Loucy (cell line): ENCODE measurements at regions not wholly inside any gene's neighbourhood (a gene's known extent, or its start where the extent isn't known, plus 50 kb on each side); places are given as distances from the start of the nearest gene placed in this dataset.

Source experiments
- H2AFZ ChIP-seq: fragments of 200-600 bp; sonication (generic); 2 replicates; pipeline ENCODE4 v1.6.0; 2016; ENCODE audit warnings: antibody characterized with exemption, mild to moderate bottlenecking, low read length, moderate library complexity
- H3F3A ChIP-seq: fragments of 200-600 bp; 2 replicates; pipeline ENCODE4 v1.6.0; 2016; ENCODE audit warnings: antibody characterized with exemption, low read depth, mild to moderate bottlenecking
- H3K27me3 ChIP-seq: fragments of 200-600 bp; sonication (generic); 2 replicates; pipeline ENCODE4 v1.6.1; 2014; ENCODE audit warnings: low read length, mild to moderate bottlenecking; ENCODE audit not compliant: insufficient read depth, poor library complexity, severe bottlenecking
- H3K36me3 ChIP-seq: fragments of 200-600 bp; sonication (generic); 2 replicates; pipeline ENCODE4 v1.6.1; 2016; ENCODE audit warnings: low read length; ENCODE audit not compliant: insufficient read depth
- H3K4me1 ChIP-seq: fragments of 200-600 bp; sonication (generic); 2 replicates; pipeline ENCODE4 v1.5.1; 2014; ENCODE audit warnings: low read length, mild to moderate bottlenecking; ENCODE audit not compliant: insufficient read depth, poor library complexity, severe bottlenecking
- H3K4me2 ChIP-seq: fragments of 200-600 bp; sonication (generic); 2 replicates; pipeline ENCODE4 v1.6.0; 2014; ENCODE audit warnings: antibody characterized with exemption, low read length, low read depth, mild to moderate bottlenecking; ENCODE audit not compliant: poor library complexity, severe bottlenecking
- H3K4me3 ChIP-seq: fragments of 200-600 bp; sonication (generic); 2 replicates; pipeline ENCODE4 v1.5.1; 2014; ENCODE audit warnings: low read length, mild to moderate bottlenecking, mixed read lengths; ENCODE audit not compliant: poor library complexity, severe bottlenecking
- H3K79me2 ChIP-seq: fragments of 200-600 bp; sonication (generic); 2 replicates; pipeline ENCODE4 v1.6.1; 2014; ENCODE audit warnings: low read length; ENCODE audit not compliant: insufficient read depth
- H3K9ac ChIP-seq: fragments of 200-600 bp; sonication (generic); 2 replicates; pipeline ENCODE4 v1.6.0; 2014; ENCODE audit warnings: mild to moderate bottlenecking, low read depth, low read length, moderate library complexity; ENCODE audit not compliant: poor library complexity, severe bottlenecking
- H3K9me2 ChIP-seq: fragments of 200-600 bp; sonication (generic); replicated peaks from 2 replicates; pipeline ENCODE4 v1.6.1; 2016; ENCODE audit warnings: low read depth, low read length, mixed read lengths
- H3K9me3 ChIP-seq: fragments of 200-600 bp; sonication (generic); 2 replicates; pipeline ENCODE4 v1.6.1; 2014; ENCODE audit warnings: mild to moderate bottlenecking, antibody characterized with exemption, low read length, low read depth; ENCODE audit not compliant: insufficient read depth
- H4K20me1 ChIP-seq: fragments of 200-600 bp; sonication (generic); 2 replicates; pipeline ENCODE4 v1.6.0; 2014; ENCODE audit warnings: antibody characterized with exemption, low read length, mild to moderate bottlenecking; ENCODE audit not compliant: insufficient read depth, poor library complexity, severe bottlenecking
- EZH2phosphoT487 ChIP-seq: fragments of 200-600 bp; IDR thresholded peaks from 2 replicates; pipeline ENCODE4 v1.6.1; 2018; ENCODE audit warnings: antibody characterized with exemption, mild to moderate bottlenecking, moderate library complexity, borderline replicate concordance
- TF ChIP-seq, protein P1 (sequence below): fragments of 200-600 bp; sonication (generic); conservative IDR thresholded peaks from 2 replicates; pipeline ENCODE4 v1.5.1; 2014; ENCODE audit warnings: mild to moderate bottlenecking, antibody characterized with exemption, low read length

DNA sequence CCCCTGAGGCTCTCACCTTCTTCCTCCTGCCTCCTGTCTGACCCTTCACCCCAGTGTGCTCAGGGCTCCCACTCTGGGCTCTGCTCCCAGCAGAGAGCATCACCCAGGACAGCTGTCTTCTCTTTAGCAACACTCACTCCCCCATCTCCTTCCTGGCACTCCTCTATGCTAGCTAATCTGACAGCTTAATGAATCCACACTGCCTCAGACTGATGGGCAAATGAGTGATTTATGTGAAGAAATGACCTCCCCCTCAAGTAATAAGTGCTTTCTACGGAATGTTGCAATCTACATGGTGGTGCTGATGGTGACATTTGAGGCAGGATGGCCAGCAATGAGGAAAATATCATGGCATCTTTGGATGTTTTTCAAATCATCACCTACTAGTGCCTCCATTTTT, 83.6 kb downstream of the LSM3 start:
- no peak overlapping the region for H2AFZ ChIP-seq
- TF ChIP-seq, protein P1, sequence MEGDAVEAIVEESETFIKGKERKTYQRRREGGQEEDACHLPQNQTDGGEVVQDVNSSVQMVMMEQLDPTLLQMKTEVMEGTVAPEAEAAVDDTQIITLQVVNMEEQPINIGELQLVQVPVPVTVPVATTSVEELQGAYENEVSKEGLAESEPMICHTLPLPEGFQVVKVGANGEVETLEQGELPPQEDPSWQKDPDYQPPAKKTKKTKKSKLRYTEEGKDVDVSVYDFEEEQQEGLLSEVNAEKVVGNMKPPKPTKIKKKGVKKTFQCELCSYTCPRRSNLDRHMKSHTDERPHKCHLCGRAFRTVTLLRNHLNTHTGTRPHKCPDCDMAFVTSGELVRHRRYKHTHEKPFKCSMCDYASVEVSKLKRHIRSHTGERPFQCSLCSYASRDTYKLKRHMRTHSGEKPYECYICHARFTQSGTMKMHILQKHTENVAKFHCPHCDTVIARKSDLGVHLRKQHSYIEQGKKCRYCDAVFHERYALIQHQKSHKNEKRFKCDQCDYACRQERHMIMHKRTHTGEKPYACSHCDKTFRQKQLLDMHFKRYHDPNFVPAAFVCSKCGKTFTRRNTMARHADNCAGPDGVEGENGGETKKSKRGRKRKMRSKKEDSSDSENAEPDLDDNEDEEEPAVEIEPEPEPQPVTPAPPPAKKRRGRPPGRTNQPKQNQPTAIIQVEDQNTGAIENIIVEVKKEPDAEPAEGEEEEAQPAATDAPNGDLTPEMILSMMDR = no peak
- no peak for TF ChIP-seq EZH2phosphoT487
- no peak overlapping the region for H3K4me3 ChIP-seq
- H3K27me3 ChIP-seq = no peaks in the 10 kb centered on the region
- H3K4me1 ChIP-seq = no peaks in the 10 kb centered on the region
- no peak overlapping the region for H3K4me2 ChIP-seq
- no peaks in the 10 kb centered on the region for H3K36me3 ChIP-seq
- no peaks in the 10 kb centered on the region for H3K9me2 ChIP-seq
- H3K9me3 ChIP-seq = no peaks in the 10 kb centered on the region
- no peaks in the 10 kb centered on the region for H3F3A ChIP-seq
- H3K79me2 ChIP-seq = no peaks in the 10 kb centered on the region
- H3K9ac ChIP-seq = no peak overlapping the region
- H4K20me1 ChIP-seq = no peaks in the 10 kb centered on the region

DNA sequence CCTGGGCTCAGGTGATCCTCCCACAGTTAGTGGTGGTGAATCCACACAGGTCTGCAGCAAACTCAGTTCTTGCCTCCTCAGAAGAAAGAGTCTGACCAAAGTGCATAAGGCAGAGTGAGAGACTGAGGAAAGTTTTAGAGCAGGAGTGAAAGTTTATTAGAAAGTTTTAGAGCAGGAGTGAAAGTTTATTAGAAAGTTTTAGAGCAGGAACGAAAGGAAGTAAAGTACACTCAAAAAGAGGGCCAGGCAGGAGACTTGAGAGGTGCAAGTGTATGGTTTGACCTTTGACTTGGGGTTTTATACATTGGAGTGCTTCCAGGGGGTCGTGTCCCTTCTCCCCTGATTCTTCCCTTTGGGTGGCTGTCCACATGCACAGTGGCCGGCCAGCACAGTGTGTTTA, 84.2 kb downstream of the LSM3 start:
- no peaks in the 10 kb centered on the region for H3K36me3 ChIP-seq

DNA sequence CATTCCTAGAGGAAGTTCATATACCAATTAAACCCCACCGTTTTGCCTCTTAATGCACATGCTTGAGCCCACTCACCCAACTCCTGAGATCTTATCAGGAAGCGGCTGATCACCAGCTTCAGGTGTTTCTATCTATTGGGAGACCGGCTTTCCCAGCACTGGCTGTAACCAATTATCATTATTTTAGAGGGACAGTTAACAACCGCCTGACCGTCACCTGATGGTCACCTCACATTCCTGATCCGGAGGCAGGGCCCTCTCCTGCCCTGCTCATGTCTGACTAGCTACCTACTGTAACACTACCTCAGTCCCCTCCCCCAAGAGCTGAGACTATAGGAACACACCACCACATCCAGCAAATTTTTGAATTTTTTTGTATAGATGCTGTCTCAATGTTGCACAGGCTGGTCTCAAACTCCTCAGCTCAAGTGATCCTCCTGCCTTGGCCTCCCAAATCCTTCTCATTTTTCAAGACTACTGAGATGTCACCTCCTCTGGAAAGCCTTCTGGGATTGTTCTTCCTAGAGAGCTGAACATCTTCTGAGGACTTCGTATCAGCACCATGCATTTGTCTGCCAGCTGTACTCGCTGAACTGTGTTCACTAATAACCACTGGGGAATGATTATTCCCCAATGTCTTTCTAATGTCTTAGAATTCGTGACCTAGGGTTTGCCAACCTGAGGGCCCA, 84.8 kb downstream of the LSM3 start:
- TF ChIP-seq EZH2phosphoT487 = no peak
- TF ChIP-seq, protein P1 = no peak

More for the DNA sequence above, 84.2 kb downstream of the LSM3 start:
- Histone ChIP-seq H3K9me2 (no peaks in the 10 kb centered on the region), H4K20me1 (no peaks in the 10 kb centered on the region), H3K9me3 (no peaks in the 10 kb centered on the region), H3K4me3 (no peak overlapping the region), H2AFZ (no peak overlapping the region), H3K9ac (no peak overlapping the region), H3K4me1 (no peaks in the 10 kb centered on the region), H3K27me3 (no peaks in the 10 kb centered on the region), H3K79me2 (no peaks in the 10 kb centered on the region), H3F3A (no peaks in the 10 kb centered on the region), H3K4me2 (no peak overlapping the region)
- TF ChIP-seq, protein P1 = no peak
- TF ChIP-seq EZH2phosphoT487 = no peak

More for the DNA sequence above, 84.8 kb downstream of the LSM3 start:
- H3K79me2 ChIP-seq = no peaks in the 10 kb centered on the region
- H3K9me2 ChIP-seq = no peaks in the 10 kb centered on the region
- no peaks in the 10 kb centered on the region for H4K20me1 ChIP-seq
- no peak overlapping the region for H3K9ac ChIP-seq
- no peak overlapping the region for H3K4me2 ChIP-seq
- H3K36me3 ChIP-seq = no peaks in the 10 kb centered on the region
- no peaks in the 10 kb centered on the region for H3F3A ChIP-seq
- no peak overlapping the region for H3K4me3 ChIP-seq
- no peaks in the 10 kb centered on the region for H3K4me1 ChIP-seq
- no peaks in the 10 kb centered on the region for H3K27me3 ChIP-seq
- H3K9me3 ChIP-seq = no peaks in the 10 kb centered on the region
- no peak overlapping the region for H2AFZ ChIP-seq
